Hepatocyte (in vitro differentiated cells): ENCODE measurements at regions not wholly inside any gene's neighbourhood (a gene's known extent, or its start where the extent isn't known, plus 50 kb on each side); places are given as distances from the start of the nearest gene placed in this dataset.

ENCODE experiments used
- DNase-seq: peaks from one replicate; pipeline ENCODE4 v3.0.0-alpha.2; 2016; ENCODE audit warnings: low spot score
- H2AFZ ChIP-seq: fragments of 200-600 bp; sonication (generic); 2 replicates; pipeline ENCODE4 v1.6.0; 2016; ENCODE audit warnings: antibody characterized with exemption, mild to moderate bottlenecking
- H3K27ac ChIP-seq: fragments of 200-600 bp; sonication (generic); 2 replicates; pipeline ENCODE4 v1.5.1; 2016; ENCODE audit warnings: mild to moderate bottlenecking
- H3K27me3 ChIP-seq: fragments of 200-600 bp; sonication (generic); 2 replicates; pipeline ENCODE4 v1.6.1; 2016
- H3K36me3 ChIP-seq: fragments of 200-600 bp; sonication (generic); replicated peaks from 2 replicates; pipeline ENCODE4 v1.5.1; 2016; ENCODE audit warnings: low read depth; ENCODE audit not compliant: insufficient read depth
- H3K4me1 ChIP-seq: fragments of 200-600 bp; sonication (generic); 2 replicates; pipeline ENCODE4 v1.5.1; 2016; ENCODE audit warnings: mild to moderate bottlenecking, moderate library complexity; ENCODE audit not compliant: insufficient read depth
- H3K4me2 ChIP-seq: fragments of 200-600 bp; sonication (generic); 2 replicates; pipeline ENCODE4 v1.6.0; 2016
- H3K4me3 ChIP-seq: fragments of 200-600 bp; sonication (generic); 2 replicates; pipeline ENCODE4 v1.5.1; 2016; ENCODE audit warnings: mild to moderate bottlenecking
- H3K79me2 ChIP-seq: fragments of 200-600 bp; sonication (generic); 2 replicates; pipeline ENCODE4 v1.6.0; 2017; ENCODE audit warnings: mild to moderate bottlenecking
- H3K9me2 ChIP-seq: fragments of 200-600 bp; sonication (generic); replicated peaks from 2 replicates; pipeline ENCODE4 v1.6.0; 2017; ENCODE audit warnings: mild to moderate bottlenecking; ENCODE audit not compliant: insufficient read depth
- H3K9me3 ChIP-seq: fragments of 200-600 bp; sonication (generic); 2 replicates; pipeline ENCODE4 v1.5.1; 2016; ENCODE audit warnings: low read depth, mild to moderate bottlenecking
- H4K20me1 ChIP-seq: fragments of 200-600 bp; sonication (generic); 2 replicates; pipeline ENCODE4 v1.6.0; 2016; ENCODE audit warnings: mild to moderate bottlenecking; ENCODE audit not compliant: insufficient read depth, poor library complexity, severe bottlenecking
- EZH2 ChIP-seq: fragments of 200-600 bp; sonication (generic); IDR thresholded peaks from 2 replicates; pipeline ENCODE4 v1.6.1; 2016; ENCODE audit warnings: antibody characterized with exemption, mild to moderate bottlenecking, borderline replicate concordance
- EZH2phosphoT487 ChIP-seq: fragments of 200-600 bp; sonication (generic); IDR thresholded peaks from one replicate; pipeline ENCODE4 v1.6.1; 2018; ENCODE audit warnings: antibody characterized with exemption, mild to moderate bottlenecking, low read depth, moderate library complexity; ENCODE audit not compliant: unreplicated experiment, severe bottlenecking
- WGBS: methylation state at CpG from one replicate; pipeline ENCODE4 v1.1.6; 2016; ENCODE audit warnings: low lambda C conversion rate; ENCODE audit errors: missing lambda C conversion rate; 5-methylcytosine and 5-hydroxymethylcytosine counted together
- TF ChIP-seq, protein P1 (sequence below): fragments of 200-600 bp; sonication (generic); IDR thresholded peaks from 2 replicates; pipeline ENCODE4 v1.5.1; 2016; ENCODE audit warnings: antibody characterized with exemption, mild to moderate bottlenecking; ENCODE audit not compliant: poor library complexity

DNA sequence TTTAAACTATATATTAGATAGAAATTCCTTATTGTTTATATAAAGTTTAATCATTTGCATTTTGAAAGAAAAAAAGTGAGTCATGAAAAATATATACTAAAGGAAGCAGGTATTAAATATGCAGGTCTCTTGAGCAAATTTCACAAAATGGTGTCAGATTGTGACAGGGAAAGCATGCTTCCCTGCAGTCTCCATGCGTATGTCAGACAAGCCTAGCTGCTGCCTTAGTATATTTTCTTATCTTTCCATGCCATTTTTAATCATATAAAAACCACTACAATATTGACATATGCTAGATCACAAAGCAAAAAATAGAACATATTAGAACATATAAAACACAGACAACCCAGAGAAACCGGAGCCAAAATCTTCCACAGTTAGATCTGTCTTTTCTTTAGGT is 1137.7 kb upstream of the DDX18 start:
- no peak for DNase-seq
- no peak overlapping the region for H3K27ac ChIP-seq
- WGBS = 87% methylated on average over 2 of the region's 2 CpGs
- H3K9me2 ChIP-seq = no peaks in the 10 kb centered on the region
- no peaks in the 10 kb centered on the region for H3K4me1 ChIP-seq
- H2AFZ ChIP-seq = no peak overlapping the region
- H3K4me2 ChIP-seq = no peak overlapping the region
- no peaks in the 10 kb centered on the region for H3K36me3 ChIP-seq
- no peak overlapping the region for H3K4me3 ChIP-seq
- no peaks in the 10 kb centered on the region for H3K9me3 ChIP-seq
- H3K27me3 ChIP-seq = no peaks in the 10 kb centered on the region
- no peaks in the 10 kb centered on the region for H4K20me1 ChIP-seq
- H3K79me2 ChIP-seq = no peaks in the 10 kb centered on the region
- TF ChIP-seq EZH2phosphoT487 = no peak

DNA sequence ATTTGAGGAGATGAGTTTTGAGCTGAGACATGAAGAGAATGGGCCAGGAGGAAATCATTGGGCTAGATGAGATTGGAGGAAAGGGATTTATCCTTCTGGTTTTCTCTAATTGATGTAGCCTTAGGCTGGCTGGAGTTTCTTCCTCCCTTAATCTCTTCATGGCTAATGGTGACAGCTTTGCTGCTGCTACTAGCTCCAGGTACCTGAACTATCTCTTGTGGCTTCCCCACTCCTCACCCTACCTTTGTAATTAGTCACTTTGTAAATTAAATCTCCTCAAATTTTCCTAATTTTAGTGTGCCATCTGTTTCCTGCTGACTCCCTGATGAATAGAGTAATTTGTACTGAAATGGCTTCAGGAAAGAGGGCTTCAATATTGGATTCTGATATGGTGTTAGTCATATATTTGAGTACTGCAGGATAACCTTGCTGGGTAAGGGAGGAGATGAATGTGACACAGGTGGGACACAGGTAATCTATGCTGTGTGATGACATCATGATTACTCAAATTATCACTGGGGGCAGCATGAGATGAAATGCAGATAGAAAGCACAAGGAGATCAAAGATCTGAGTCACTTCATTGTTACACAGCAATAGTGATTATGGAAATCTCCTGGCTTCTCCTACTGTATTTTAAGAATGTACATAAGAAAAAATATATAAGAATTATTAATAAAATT is 1134.1 kb upstream of the DDX18 start:
- no peaks in the 10 kb centered on the region for H3K4me1 ChIP-seq
- no peaks in the 10 kb centered on the region for H3K79me2 ChIP-seq
- no peaks in the 10 kb centered on the region for H3K9me3 ChIP-seq
- no peaks in the 10 kb centered on the region for H4K20me1 ChIP-seq
- H3K4me3 ChIP-seq = no peak overlapping the region
- no peak for DNase-seq
- TF ChIP-seq EZH2phosphoT487 (no peak), EZH2 (no peak)
- TF ChIP-seq, protein P1, sequence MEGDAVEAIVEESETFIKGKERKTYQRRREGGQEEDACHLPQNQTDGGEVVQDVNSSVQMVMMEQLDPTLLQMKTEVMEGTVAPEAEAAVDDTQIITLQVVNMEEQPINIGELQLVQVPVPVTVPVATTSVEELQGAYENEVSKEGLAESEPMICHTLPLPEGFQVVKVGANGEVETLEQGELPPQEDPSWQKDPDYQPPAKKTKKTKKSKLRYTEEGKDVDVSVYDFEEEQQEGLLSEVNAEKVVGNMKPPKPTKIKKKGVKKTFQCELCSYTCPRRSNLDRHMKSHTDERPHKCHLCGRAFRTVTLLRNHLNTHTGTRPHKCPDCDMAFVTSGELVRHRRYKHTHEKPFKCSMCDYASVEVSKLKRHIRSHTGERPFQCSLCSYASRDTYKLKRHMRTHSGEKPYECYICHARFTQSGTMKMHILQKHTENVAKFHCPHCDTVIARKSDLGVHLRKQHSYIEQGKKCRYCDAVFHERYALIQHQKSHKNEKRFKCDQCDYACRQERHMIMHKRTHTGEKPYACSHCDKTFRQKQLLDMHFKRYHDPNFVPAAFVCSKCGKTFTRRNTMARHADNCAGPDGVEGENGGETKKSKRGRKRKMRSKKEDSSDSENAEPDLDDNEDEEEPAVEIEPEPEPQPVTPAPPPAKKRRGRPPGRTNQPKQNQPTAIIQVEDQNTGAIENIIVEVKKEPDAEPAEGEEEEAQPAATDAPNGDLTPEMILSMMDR = no peak
- H3K27me3 ChIP-seq = no peaks in the 10 kb centered on the region
- H3K9me2 ChIP-seq = no peaks in the 10 kb centered on the region
- H3K27ac ChIP-seq = no peak overlapping the region
- no peaks in the 10 kb centered on the region for H3K36me3 ChIP-seq
- no peak overlapping the region for H2AFZ ChIP-seq
- H3K4me2 ChIP-seq = no peak overlapping the region

DNA sequence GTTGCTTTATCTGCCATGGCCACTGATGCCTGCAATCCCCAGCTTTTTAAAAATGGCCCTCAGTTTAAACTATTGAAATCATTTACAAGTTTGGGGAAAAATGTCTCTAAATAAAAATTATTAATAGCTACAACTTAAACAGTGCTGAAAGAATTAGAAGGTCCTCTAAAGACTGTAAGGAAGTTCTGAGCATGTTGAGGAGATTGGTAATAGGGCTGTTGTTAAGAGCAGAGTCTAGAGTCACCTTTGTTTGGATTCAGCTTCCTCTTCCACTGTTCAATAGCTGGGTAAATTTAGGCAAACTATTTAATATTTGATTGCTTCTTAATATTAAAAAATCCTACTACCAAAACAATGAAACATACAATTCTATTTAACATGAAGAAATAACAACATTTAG is 1127.1 kb upstream of the DDX18 start:
- TF ChIP-seq, protein P1 = no peak
- TF ChIP-seq EZH2phosphoT487 (no peak), EZH2 (no peak)
- Histone ChIP-seq H3K27me3 (no peaks in the 10 kb centered on the region), H3K79me2 (no peaks in the 10 kb centered on the region), H3K36me3 (no peaks in the 10 kb centered on the region), H2AFZ (no peak overlapping the region), H4K20me1 (no peaks in the 10 kb centered on the region), H3K27ac (no peak overlapping the region), H3K4me3 (no peak overlapping the region), H3K9me2 (no peaks in the 10 kb centered on the region), H3K4me2 (no peak overlapping the region), H3K9me3 (no peaks in the 10 kb centered on the region), H3K4me1 (no peaks in the 10 kb centered on the region)
- DNase-seq = no peak

DNA sequence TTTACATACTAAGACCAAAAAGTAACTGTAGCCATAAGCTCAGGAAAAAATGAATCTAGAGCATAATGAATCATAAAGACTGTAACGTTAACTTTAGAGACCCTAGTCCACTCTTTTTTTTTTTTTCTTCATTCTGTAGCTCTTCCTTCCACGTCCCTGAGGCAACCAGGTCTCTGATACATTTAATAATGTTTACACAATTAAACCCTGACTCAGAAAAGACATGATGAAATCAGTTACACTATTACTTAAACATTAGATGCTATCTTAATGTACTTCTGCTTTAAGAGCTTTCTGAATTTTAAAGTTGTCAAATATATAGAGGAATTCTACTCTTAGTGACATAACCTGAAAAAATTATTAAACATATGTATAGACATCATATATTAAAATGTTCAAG is 1121.5 kb upstream of the DDX18 start:
- H3K27me3 ChIP-seq = no peaks in the 10 kb centered on the region
- no peaks in the 10 kb centered on the region for H3K9me2 ChIP-seq
- H3K4me1 ChIP-seq = no peaks in the 10 kb centered on the region
- TF ChIP-seq, protein P1 = no peak
- H3K79me2 ChIP-seq = no peaks in the 10 kb centered on the region
- H3K9me3 ChIP-seq = no peaks in the 10 kb centered on the region
- no peak for DNase-seq
- no peaks in the 10 kb centered on the region for H3K36me3 ChIP-seq
- H3K27ac ChIP-seq = no peak overlapping the region
- WGBS = 51% methylated on average over 2 of the region's 2 CpGs
- no peak overlapping the region for H3K4me3 ChIP-seq
- H2AFZ ChIP-seq = no peak overlapping the region
- no peak overlapping the region for H3K4me2 ChIP-seq
- no peaks in the 10 kb centered on the region for H4K20me1 ChIP-seq
